ENCODE measurements at regions not wholly inside any gene's neighbourhood (a gene's known extent, or its start where the extent isn't known, plus 50 kb on each side); places are given as distances from the start of the nearest gene placed in this dataset.

GRCh38 chr12:126051611-126052107, 986.4 kb downstream of the AACS start:
- DNase-seq (ENCODE audit: insufficient read length, low spot score) (no peak), FAIRE-seq (no peak)
- TF ChIP-seq CTCF (IDR thresholded peaks at IDR 0.05; ENCODE audit: insufficient read depth, missing control alignments) = no peak

- DNase-seq (ENCODE audit: insufficient read length, low spot score) (no peak), FAIRE-seq (no peak)
- TF ChIP-seq CTCF (IDR thresholded peaks at IDR 0.05; ENCODE audit: insufficient read depth, missing control alignments) = no peak
These were observed 990.3 kb downstream of the AACS start for GRCh38 chr12:126055521-126055920.

- TF ChIP-seq CTCF (IDR thresholded peaks at IDR 0.05; ENCODE audit: insufficient read depth, missing control alignments) = no peak
- DNase-seq (ENCODE audit: insufficient read length, low spot score) (no peak), FAIRE-seq (no peak)
These were observed 996.5 kb downstream of the AACS start for GRCh38 chr12:126061777-126062176.

GRCh38 chr12:126064028-126064427, 998.8 kb downstream of the AACS start:
- no peak for TF ChIP-seq CTCF (IDR thresholded peaks at IDR 0.05; ENCODE audit: insufficient read depth, missing control alignments)
- no peak for FAIRE-seq
- DNase-seq (ENCODE audit: insufficient read length, low spot score) = no peak

- FAIRE-seq (no peak), DNase-seq (ENCODE audit: insufficient read length, low spot score) (no peak)
- no peak for TF ChIP-seq CTCF (IDR thresholded peaks at IDR 0.05; ENCODE audit: insufficient read depth, missing control alignments)
These were observed 1002.5 kb downstream of the AACS start for GRCh38 chr12:126067626-126068329.

GRCh38 chr12:126069549-126070165, 1004.4 kb downstream of the AACS start:
- TF ChIP-seq CTCF (IDR thresholded peaks at IDR 0.05; ENCODE audit: insufficient read depth, missing control alignments) = peak; percentile 60
- DNase-seq (ENCODE audit: insufficient read length, low spot score) = no peak
- no peak for FAIRE-seq

- DNase-seq (ENCODE audit: insufficient read length, low spot score) (no peak), FAIRE-seq (no peak)
- TF ChIP-seq CTCF (IDR thresholded peaks at IDR 0.05; ENCODE audit: insufficient read depth, missing control alignments) = no peak
These were observed 1011.3 kb downstream of the AACS start for GRCh38 chr12:126076515-126076914.
